NCI-H226 (cell line): ENCODE measurements at regions not wholly inside any gene's neighbourhood (a gene's known extent, or its start where the extent isn't known, plus 50 kb on each side); places are given as distances from the start of the nearest gene placed in this dataset.

Source experiments
- DNase-seq: peaks from one replicate; pipeline ENCODE4 v3.0.0-alpha.2; 2015

- DNase-seq: no peak
Observed at GRCh38 chr3:117096549-117096948, 387.0 kb downstream of the TUSC7 start.

GRCh38 chr3:117097351-117097750 lies 387.8 kb downstream of the TUSC7 start:
- DNase-seq: no peak

DNA sequence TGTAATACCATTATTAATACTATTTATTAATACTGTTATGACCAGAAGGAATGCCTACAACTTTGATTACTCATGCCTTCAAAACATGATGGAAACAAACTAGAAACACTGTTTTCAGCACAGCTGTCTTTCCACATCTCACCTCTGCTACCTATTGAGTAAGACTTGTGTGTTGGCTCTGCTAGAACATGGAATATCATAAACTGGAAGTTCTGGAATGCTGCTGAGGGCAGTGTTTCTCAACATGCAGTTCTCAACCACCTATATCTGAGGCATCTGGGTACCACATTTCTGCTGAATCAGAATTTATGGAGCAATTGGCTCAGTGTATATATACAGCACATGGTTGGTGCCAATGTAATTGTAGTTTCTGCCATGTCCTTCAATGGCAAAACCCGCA lies 392.1 kb downstream of the TUSC7 start:
- no peak for DNase-seq

DNA sequence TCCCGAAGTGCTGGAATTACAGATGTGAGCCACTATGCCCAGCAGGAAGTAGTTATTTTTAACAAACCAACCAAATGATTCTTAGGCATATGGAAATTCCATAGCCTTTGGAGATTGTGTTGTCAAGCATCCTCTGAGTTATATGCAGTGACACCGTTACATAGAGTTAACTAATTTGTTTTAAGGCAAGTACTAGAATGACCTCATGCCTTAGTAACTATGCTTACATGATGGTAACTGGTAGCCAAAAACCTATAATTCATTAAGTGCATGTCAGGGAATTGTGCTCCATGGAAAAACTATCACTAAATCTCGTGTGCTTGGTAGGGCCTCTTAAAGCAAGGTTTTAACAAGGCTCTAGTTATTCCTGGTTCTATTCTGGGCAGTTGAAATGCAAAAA lies 392.8 kb downstream of the TUSC7 start:
- no peak for DNase-seq

- DNase-seq: no peak
Observed at GRCh38 chr3:117103675-117104074, 394.1 kb downstream of the TUSC7 start.

GRCh38 chr3:117104381-117104780 lies 394.8 kb downstream of the TUSC7 start:
- no peak for DNase-seq

DNA sequence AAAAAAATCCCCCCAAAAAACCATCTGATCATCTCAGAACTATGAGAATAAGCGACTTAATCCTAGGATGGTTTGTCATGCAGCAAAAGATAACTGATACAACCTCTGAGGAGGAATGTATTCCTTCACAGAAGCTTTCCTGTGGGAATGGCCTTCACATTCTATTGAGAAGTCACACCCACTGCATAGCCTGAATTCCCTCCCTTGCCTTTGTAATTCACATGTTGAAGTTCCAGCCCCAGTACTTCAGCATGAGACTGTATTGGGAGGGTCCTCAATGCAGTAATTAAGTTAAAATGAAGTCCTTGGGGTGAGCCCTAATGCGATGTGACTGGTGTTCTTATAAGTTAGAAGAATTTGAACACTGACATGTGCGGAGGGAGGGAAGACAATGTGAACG lies 395.2 kb downstream of the TUSC7 start:
- no peak for DNase-seq

- DNase-seq: no peak
Observed at GRCh38 chr3:117105686-117106085, 396.1 kb downstream of the TUSC7 start.

GRCh38 chr3:117106396-117106795 lies 396.8 kb downstream of the TUSC7 start:
- DNase-seq: no peak

- no peak for DNase-seq
Observed at GRCh38 chr3:117107946-117108345, 398.4 kb downstream of the TUSC7 start.

GRCh38 chr3:117109178-117109577 lies 399.6 kb downstream of the TUSC7 start:
- no peak for DNase-seq

DNA sequence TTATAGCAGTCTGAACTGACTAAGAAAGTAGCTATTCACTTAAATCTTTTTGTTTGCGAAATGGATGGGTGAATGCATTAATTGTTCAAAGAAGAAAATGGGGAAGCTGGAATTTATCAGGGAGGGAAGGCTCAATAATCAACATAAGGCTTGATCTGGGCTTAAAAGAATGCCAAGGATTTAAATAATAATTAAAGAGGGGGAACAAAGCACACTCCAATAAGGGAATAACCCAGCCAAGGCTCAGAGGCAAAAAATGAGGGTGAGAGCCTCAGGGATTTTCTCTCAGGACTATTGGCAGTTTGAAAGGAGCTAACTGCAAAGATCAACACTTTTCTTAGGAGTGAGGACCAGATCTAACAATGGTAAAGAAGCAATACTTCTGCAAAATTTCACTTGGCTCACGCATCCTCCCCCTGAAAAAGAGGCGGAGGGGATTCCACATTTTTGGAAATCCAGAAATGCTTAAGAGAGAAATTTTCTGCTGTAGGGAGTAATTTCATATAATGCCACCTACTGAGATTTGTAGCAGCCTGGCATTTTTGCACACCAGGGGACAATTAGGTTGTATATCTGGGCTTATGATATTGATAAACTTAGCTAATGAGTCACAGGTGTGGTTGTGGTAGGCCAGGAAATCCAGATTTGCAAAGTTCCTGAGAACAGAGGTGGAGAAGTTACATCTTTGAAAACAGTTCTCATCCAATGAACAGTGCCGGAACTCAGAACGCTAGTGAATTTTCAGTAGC lies 405.1 kb downstream of the TUSC7 start:
- DNase-seq: no peak

DNA sequence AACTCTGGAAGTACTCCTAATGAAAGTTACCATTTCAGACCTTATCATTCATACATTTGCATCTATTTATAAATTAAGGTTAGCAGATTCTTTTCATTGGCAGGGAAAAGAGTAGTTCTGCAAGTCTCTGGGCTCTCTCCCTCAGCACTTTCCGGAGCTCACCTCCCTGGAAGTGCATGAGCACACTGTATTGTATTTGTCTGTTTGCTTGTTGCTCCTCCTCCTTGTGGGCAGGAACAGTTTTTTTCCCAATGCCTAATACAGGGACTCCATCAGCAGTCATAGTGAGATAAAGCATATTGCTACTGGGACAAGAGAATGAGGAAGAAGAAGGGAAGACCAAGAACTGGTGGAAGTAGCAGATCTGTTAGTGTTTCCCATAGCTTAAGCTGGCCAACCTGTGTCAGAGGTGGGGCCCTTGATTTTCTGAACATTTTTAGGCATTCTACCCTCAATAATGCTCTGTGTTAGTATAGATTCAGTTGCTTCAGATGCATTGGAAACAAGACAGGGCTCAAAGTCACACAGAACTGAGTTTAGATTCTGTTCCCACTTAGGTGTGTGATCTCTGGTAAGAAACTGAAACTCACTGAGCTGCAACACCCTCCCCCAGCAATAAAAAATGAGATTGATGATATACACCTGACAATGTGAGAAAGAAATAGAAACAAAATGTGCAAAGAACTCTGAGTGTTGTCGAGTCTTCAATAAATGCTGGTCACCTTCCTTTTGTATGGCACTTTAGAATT lies 407.8 kb downstream of the TUSC7 start:
- no peak for DNase-seq

- no peak for DNase-seq
Observed at GRCh38 chr3:117118604-117119003, 409.0 kb downstream of the TUSC7 start.

- no peak for DNase-seq
Observed at GRCh38 chr3:117120014-117120413, 410.4 kb downstream of the TUSC7 start.

DNA sequence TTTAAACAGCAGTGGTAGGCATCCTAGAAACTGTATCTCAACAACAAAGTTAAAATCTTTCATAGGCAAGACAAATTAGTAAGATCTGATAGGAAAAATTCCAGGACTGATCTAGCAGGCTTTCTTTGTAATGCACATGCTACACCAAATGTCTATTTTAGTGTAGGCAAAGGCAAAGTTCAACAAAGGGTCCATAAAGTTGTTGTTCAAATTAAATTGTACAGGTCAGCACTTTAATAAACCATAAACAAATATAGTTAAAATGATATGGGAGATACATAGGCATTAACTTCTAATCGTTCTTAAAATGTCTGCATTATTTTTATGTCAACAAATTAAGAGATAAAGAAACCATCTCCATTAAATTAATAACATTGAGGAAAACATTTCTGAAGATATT lies 413.0 kb downstream of the TUSC7 start:
- DNase-seq: no peak

DNA sequence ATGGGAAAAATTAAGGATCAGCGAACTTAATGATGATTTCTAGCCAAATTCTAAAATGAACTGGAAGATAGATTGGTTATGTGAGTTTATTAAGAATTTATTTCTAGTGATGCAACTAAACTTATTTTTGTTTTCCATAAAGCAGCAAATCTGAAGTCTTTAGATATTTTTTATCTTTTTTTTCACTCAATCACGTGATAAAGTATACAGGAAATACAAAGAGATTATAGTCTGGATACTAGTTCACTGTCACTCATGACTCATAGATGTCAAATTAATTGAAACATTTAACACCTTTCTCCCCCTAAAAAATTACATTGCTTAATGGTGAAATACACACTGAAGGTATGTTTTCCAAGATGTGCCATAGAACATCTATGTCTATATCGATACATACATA lies 416.9 kb downstream of the TUSC7 start:
- DNase-seq: no peak

GRCh38 chr3:117126946-117127546 lies 417.5 kb downstream of the TUSC7 start:
- DNase-seq: no peak

- DNase-seq: no peak
Observed at GRCh38 chr3:117128133-117128532, 418.6 kb downstream of the TUSC7 start.

DNA sequence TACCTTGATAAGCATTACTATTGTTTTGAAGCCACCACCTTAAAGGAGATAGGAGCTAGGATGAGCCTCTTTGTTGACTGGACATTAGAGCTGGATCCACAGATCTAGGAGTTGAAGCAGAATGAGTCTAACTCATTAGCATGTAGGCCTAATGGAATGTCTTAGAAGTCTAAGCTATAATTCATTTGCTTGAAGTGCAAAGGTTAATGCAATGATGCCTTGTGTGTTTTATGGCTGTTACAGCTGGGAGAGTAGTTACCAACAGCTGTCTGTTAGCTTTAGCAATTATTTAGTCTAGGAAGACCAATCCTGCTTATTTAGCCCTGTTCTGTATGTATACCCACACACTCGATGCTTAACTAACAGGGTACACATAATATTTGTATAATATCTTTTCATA lies 419.3 kb downstream of the TUSC7 start:
- no peak for DNase-seq

- DNase-seq: no peak
Observed at GRCh38 chr3:117129516-117129915, 419.9 kb downstream of the TUSC7 start.

- DNase-seq: no peak
Observed at GRCh38 chr3:117130222-117130621, 420.6 kb downstream of the TUSC7 start.

- DNase-seq: no peak
Observed at GRCh38 chr3:117131259-117131658, 421.7 kb downstream of the TUSC7 start.

DNA sequence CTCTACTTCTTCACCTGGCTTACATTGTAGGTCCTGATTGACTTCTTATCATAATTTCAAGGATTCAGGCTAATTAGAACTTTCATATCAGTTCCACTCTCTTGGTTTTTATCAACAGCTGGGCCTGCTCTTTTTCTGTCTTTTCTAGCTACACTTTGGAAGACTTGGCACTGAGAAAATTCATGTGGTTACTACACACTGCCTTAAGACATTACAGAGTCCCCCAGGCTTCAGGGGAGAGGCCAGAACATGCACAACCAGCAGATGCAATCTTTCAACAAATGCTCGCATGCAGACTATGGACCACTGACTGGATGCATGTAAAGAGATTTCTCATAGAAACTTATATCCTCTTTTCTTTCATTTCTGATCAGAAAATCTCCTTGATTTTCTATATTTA lies 423.5 kb downstream of the TUSC7 start:
- no peak for DNase-seq
